ENCODE measurements at regions not wholly inside any gene's neighbourhood (a gene's known extent, or its start where the extent isn't known, plus 50 kb on each side); places are given as distances from the start of the nearest gene placed in this dataset.

- Histone ChIP-seq H3K79me2 (ENCODE audit: insufficient read depth, low read length) (no peaks in the 10 kb centered on the region), H3K9ac (ENCODE audit: insufficient read depth, low read depth, low read length) (no peak overlapping the region), H3K9me3 (ENCODE audit: low read length) (peaks cover 8% of the 10 kb centered on the region; the same call in 1 of the 2 replicates), H3K4me2 (ENCODE audit: low read depth, low read length) (no peak overlapping the region), H3K4me3 (replicated peaks in 1 of 3; ENCODE audit: insufficient read depth in 1 of 3, low read depth in 2 of 3, low read length in 3 of 3) (no peak overlapping the region), H3K4me1 (ENCODE audit: insufficient read depth, low read length) (no peaks in the 10 kb centered on the region), H3K27ac (ENCODE audit: extremely low read length, insufficient read depth, low read length) (no peak overlapping the region), H3K36me3 (replicated peaks in 1 of 2; ENCODE audit: control insufficient read depth in 1 of 2, insufficient read depth in 2 of 2, low read length in 2 of 2) (no peaks in the 10 kb centered on the region), H3K27me3 (ENCODE audit: control insufficient read depth in 1 of 2, insufficient read depth in 2 of 2, low read length in 2 of 2) (no peaks in the 10 kb centered on the region), H4K20me1 (ENCODE audit: insufficient read depth, low read length) (no peaks in the 10 kb centered on the region), H2AFZ (ENCODE audit: low read length) (no peak overlapping the region)
- no TSS peak for BruUV-seq (replicated peaks)
- TF ChIP-seq ZNF501 (CRISPR knock-in tag; IDR thresholded peaks at IDR 0.05): no peak
- no peak for TF ChIP-seq TARDBP (CRISPR knock-in tag; IDR thresholded peaks at IDR 0.05)
- no peak for TF ChIP-seq NRL (CRISPR knock-in tag; IDR thresholded peaks at IDR 0.05; ENCODE audit: borderline replicate concordance)
- TF ChIP-seq BCL6 (CRISPR knock-in tag; IDR thresholded peaks at IDR 0.05): no peak
- TF ChIP-seq KLF6 (CRISPR knock-in tag; IDR thresholded peaks at IDR 0.05): no peak
- POLR2A ChIA-PET: no interaction called here
- FAIRE-seq (no peak), DNase-seq (ENCODE audit: low spot score) (no peak), ATAC-seq (no peak)
- CTCF ChIA-PET (ENCODE audit: low intra/inter-chr PET ratio, low total read pairs): no interaction called here
- in situ Hi-C loops (cut with HindIII; ENCODE audit: extremely low pct_ligation_motif_present, low pct_unique_long_range_greater_than_20kb): no loop called here
- intact Hi-C loops (cut with micrococcal nuclease; ENCODE audit: unreplicated experiment): no loop called here
Observed at GRCh38 chr2:157127249-157128012, 130.1 kb upstream of the GALNT5 start.

- in situ Hi-C loops (cut with HindIII; ENCODE audit: extremely low pct_ligation_motif_present, low pct_unique_long_range_greater_than_20kb) (no loop called here), intact Hi-C loops (cut with micrococcal nuclease; ENCODE audit: unreplicated experiment) (no loop called here)
- no peak for TF ChIP-seq ZBTB7A (CRISPR knock-in tag; IDR thresholded peaks at IDR 0.05)
- no peaks in the 10 kb centered on the region for H3K27me3 ChIP-seq (ENCODE audit: control insufficient read depth in 1 of 2, insufficient read depth in 2 of 2, low read length in 2 of 2)
- H3K9me3 ChIP-seq (ENCODE audit: low read length): no peaks in the 10 kb centered on the region
- no peak for FAIRE-seq
- no peak overlapping the region for H3K4me2 ChIP-seq (ENCODE audit: low read depth, low read length)
- H4K20me1 ChIP-seq (ENCODE audit: insufficient read depth, low read length): no peaks in the 10 kb centered on the region
- ATAC-seq: no peak
- no peaks in the 10 kb centered on the region for H3K4me1 ChIP-seq (ENCODE audit: insufficient read depth, low read length)
- ChIA-PET CTCF (ENCODE audit: low intra/inter-chr PET ratio, low total read pairs) (no interaction called here), POLR2A (no interaction called here)
- H3K9ac ChIP-seq (ENCODE audit: insufficient read depth, low read depth, low read length): no peak overlapping the region
- BruUV-seq (replicated peaks): no TSS peak
- no peak for DNase-seq (ENCODE audit: low spot score)
- no peaks in the 10 kb centered on the region for H3K36me3 ChIP-seq (replicated peaks in 1 of 2; ENCODE audit: control insufficient read depth in 1 of 2, insufficient read depth in 2 of 2, low read length in 2 of 2)
- no peak overlapping the region for H3K4me3 ChIP-seq (replicated peaks in 1 of 3; ENCODE audit: insufficient read depth in 1 of 3, low read depth in 2 of 3, low read length in 3 of 3)
- no peak overlapping the region for H3K27ac ChIP-seq (ENCODE audit: extremely low read length, insufficient read depth, low read length)
- 31% methylated on average over 4 of the region's 4 CpGs for WGBS (ENCODE audit: low lambda C conversion rate)
- no peak overlapping the region for H2AFZ ChIP-seq (ENCODE audit: low read length)
- no peaks in the 10 kb centered on the region for H3K79me2 ChIP-seq (ENCODE audit: insufficient read depth, low read length)
Observed at GRCh38 chr2:157143901-157144300, 113.6 kb upstream of the GALNT5 start.

Measured in HepG2 (cell line).